BJ (cell line): ENCODE measurements at regions not wholly inside any gene's neighbourhood (a gene's known extent, or its start where the extent isn't known, plus 50 kb on each side); places are given as distances from the start of the nearest gene placed in this dataset.
A peak's percentile ranks its signal among the peaks of the same experiment; 100 is the strongest.

ENCODE experiments used
- CTCF ChIA-PET: fragments of 350-600 bp; formaldehyde crosslinking; extraction: SDS; loops from one replicate; lab custom pipeline; 2021; ENCODE audit warnings: antibody characterized with exemption, inconsistent platforms; lab: Yijun Ruan, JAX
- POLR2A ChIA-PET: fragments of 300-600 bp; sonication (Branson Sonifier 250); formaldehyde crosslinking; extraction: SDS; loops from one replicate; lab custom pipeline; 2021; ENCODE audit warnings: antibody characterized with exemption; lab: Charles Lee
- DNase-seq: peaks from one replicate; pipeline ENCODE4 v3.0.0-alpha.2; 2011; ENCODE audit warnings: low read depth
- H3K27me3 ChIP-seq: 2 replicates; pipeline ENCODE4 v1.6.0; 2011; ENCODE audit warnings: low read length; ENCODE audit not compliant: control insufficient read depth, insufficient read depth
- H3K36me3 ChIP-seq: 2 replicates; pipeline ENCODE4 v1.5.1; 2011; ENCODE audit warnings: low read length; ENCODE audit not compliant: control insufficient read depth, insufficient read depth
- H3K4me3 ChIP-seq: 2 replicates; pipeline ENCODE4 v1.5.1; 2011; ENCODE audit warnings: low read depth, mild to moderate bottlenecking, control low read depth, low read length
- TF ChIP-seq, protein P1 (sequence below): IDR thresholded peaks from 2 replicates; pipeline ENCODE4 v1.5.1; 2011; ENCODE audit warnings: low read depth, mild to moderate bottlenecking, control low read depth, inconsistent platforms, low read length, moderate library complexity; ENCODE audit not compliant: insufficient read depth

GRCh38 chr4:27668001-27668400, 807.4 kb downstream of the STIM2 start:
- no peak for DNase-seq
- ChIA-PET CTCF (no interaction called here), POLR2A (no interaction called here)
- Histone ChIP-seq H3K27me3 (no peaks in the 10 kb centered on the region), H3K4me3 (no peak overlapping the region), H3K36me3 (no peaks in the 10 kb centered on the region)
- TF ChIP-seq, protein P1, sequence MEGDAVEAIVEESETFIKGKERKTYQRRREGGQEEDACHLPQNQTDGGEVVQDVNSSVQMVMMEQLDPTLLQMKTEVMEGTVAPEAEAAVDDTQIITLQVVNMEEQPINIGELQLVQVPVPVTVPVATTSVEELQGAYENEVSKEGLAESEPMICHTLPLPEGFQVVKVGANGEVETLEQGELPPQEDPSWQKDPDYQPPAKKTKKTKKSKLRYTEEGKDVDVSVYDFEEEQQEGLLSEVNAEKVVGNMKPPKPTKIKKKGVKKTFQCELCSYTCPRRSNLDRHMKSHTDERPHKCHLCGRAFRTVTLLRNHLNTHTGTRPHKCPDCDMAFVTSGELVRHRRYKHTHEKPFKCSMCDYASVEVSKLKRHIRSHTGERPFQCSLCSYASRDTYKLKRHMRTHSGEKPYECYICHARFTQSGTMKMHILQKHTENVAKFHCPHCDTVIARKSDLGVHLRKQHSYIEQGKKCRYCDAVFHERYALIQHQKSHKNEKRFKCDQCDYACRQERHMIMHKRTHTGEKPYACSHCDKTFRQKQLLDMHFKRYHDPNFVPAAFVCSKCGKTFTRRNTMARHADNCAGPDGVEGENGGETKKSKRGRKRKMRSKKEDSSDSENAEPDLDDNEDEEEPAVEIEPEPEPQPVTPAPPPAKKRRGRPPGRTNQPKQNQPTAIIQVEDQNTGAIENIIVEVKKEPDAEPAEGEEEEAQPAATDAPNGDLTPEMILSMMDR = no peak

GRCh38 chr4:27678027-27678426, 817.4 kb downstream of the STIM2 start:
- TF ChIP-seq, protein P1 = no peak
- DNase-seq = no peak
- POLR2A ChIA-PET = no interaction called here

GRCh38 chr4:27684610-27685011, 824.0 kb downstream of the STIM2 start:
- DNase-seq = no peak
- POLR2A ChIA-PET = no interaction called here
- TF ChIP-seq, protein P1 = peak; percentile 81
- H3K27me3 ChIP-seq = no peaks in the 10 kb centered on the region
- no peak overlapping the region for H3K4me3 ChIP-seq
- CTCF ChIA-PET = interaction anchor here (0.6 to 2.3 kb wide), 7 partner anchors 9 to 1415 kb away, joined by 3 to 18 read pairs (median 4); no protein-coding TSS in a partner anchor
- H3K36me3 ChIP-seq = no peaks in the 10 kb centered on the region

More at GRCh38 chr4:27678027-27678426, 817.4 kb downstream of the STIM2 start:
- Histone ChIP-seq H3K36me3 (no peaks in the 10 kb centered on the region), H3K27me3 (no peaks in the 10 kb centered on the region), H3K4me3 (no peak overlapping the region)
- CTCF ChIA-PET = no interaction called here

DNA sequence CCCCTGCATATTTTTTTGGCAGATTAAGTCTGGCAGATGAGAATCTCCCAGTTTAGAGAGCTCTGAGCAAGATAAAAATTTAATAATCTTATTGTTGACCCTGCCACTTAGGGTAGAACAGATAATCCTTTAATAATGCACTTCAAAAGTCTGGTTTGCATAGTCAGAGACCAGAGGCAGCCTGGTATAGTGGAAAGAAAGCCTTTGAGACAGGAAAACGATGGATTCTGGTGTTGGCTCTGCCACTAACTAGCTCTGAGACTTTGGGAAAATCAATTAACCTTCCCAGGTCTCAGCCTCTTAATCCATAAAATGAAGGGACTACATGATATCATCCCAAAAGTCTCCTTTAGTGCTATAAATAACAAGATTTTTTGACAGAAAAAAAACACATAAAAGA, 824.5 kb downstream of the STIM2 start:
- Histone ChIP-seq H3K36me3 (no peaks in the 10 kb centered on the region), H3K4me3 (no peak overlapping the region), H3K27me3 (no peaks in the 10 kb centered on the region)
- TF ChIP-seq, protein P1 = no peak
- no peak for DNase-seq
- ChIA-PET POLR2A (no interaction called here), CTCF (interaction anchor here (0.6 to 2.3 kb wide), 9 partner anchors 9 to 1752 kb away, joined by 3 to 18 read pairs (median 3); no protein-coding TSS in a partner anchor)

DNA sequence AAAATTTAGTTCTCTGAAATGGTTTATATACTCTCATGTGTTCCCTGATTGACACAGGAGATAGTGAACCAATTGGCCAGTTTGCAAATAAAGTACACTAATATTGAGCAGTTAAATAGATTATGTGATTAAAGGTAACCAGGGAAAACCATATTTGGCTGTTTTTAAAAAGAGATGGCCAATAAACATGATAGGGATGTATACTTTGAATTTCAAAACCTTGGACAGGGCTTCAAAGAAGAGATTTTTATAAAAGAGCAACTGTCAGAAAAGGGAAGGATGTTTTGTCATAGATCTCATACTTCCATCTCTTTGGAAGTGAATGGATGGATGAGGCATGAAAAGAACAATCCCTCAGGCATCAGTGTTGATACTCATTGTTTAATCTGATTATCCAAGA, 825.3 kb downstream of the STIM2 start:
- TF ChIP-seq, protein P1 = no peak

More for the DNA sequence above, 825.3 kb downstream of the STIM2 start:
- ChIA-PET POLR2A (no interaction called here), CTCF (interaction anchor here (0.6 to 1.0 kb wide), 3 partner anchors 51 to 1752 kb away, joined by 3 read pairs; no protein-coding TSS in a partner anchor)
- no peaks in the 10 kb centered on the region for H3K27me3 ChIP-seq
- no peak for DNase-seq
- H3K4me3 ChIP-seq = no peak overlapping the region
- H3K36me3 ChIP-seq = no peaks in the 10 kb centered on the region
